ENCODE measurements at regions not wholly inside any gene's neighbourhood (a gene's known extent, or its start where the extent isn't known, plus 50 kb on each side); places are given as distances from the start of the nearest gene placed in this dataset.

GRCh38 chr19:30231408-30232318 is 140.5 kb upstream of the ZNF536 start:
- ATAC-seq (no peak), DNase-seq (no peak)
- H3K4me1 Mint-ChIP-seq (ENCODE audit: low read depth) = peaks cover 9% of the 10 kb centered on the region

DNA sequence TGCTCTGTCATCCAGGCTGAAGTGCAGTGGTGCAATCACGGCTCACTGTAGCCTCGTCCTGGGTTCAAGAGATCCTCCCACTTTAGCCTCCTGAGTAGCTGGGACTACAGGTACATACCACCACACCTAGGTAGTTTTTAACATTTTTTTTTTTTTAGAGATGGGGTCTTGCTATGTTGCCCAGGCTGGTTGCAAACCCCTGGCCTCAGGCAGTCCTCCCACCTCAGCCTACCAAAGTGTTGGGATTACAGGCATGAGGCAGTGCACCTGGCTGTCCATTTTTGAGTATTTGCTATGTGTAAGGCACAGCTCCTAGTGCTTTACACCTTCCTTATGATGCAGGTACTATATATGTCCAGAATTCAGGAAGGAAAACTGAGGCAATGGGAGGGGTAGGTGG is 138.8 kb upstream of the ZNF536 start:
- Mint-ChIP-seq H3K4me1 (ENCODE audit: low read depth) (peaks cover 2% of the 10 kb centered on the region), H3K36me3 (ENCODE audit: insufficient read depth) (no peaks in the 10 kb centered on the region), H3K9me3 (no peaks in the 10 kb centered on the region), H3K27me3 (ENCODE audit: low read depth) (peaks cover 72% of the 10 kb centered on the region), H3K4me3 (no peak overlapping the region)
- no peak for DNase-seq
- no peak for ATAC-seq

More at GRCh38 chr19:30231408-30232318, 140.5 kb upstream of the ZNF536 start:
- peaks cover 70% of the 10 kb centered on the region for H3K27me3 Mint-ChIP-seq (ENCODE audit: low read depth)
- no peak overlapping the region for H3K4me3 Mint-ChIP-seq
- no peaks in the 10 kb centered on the region for H3K9me3 Mint-ChIP-seq
- no peaks in the 10 kb centered on the region for H3K36me3 Mint-ChIP-seq (ENCODE audit: insufficient read depth)

- no peak for ATAC-seq
- no peaks in the 10 kb centered on the region for H3K36me3 Mint-ChIP-seq (ENCODE audit: insufficient read depth)
- no peaks in the 10 kb centered on the region for H3K9me3 Mint-ChIP-seq
- no peak for DNase-seq
- H3K4me3 Mint-ChIP-seq = no peak overlapping the region
- H3K27me3 Mint-ChIP-seq (ENCODE audit: low read depth) = peaks cover 54% of the 10 kb centered on the region
- no peaks in the 10 kb centered on the region for H3K4me1 Mint-ChIP-seq (ENCODE audit: low read depth)
These were observed 136.2 kb upstream of the ZNF536 start for GRCh38 chr19:30235946-30236345.

DNA sequence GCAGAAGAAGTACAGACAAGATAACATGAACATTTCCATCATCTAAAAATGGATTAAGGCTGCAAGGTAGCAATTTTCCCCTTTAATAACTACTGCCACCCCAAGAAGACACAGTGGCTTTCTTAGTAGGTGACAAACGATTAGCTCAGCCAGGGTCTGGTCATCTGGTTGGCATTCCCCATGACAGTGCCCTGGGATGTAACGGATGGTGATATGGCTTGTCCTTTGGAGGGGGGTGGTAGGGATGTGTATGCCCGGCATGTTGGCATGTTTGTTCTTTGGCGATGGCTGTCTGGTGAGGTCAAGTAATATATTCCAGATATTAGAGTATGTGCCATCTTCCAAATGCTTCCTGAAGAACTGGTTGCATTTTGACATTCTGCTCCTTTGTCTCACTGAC is 135.6 kb upstream of the ZNF536 start:
- no peak overlapping the region for H3K4me3 Mint-ChIP-seq
- no peaks in the 10 kb centered on the region for H3K9me3 Mint-ChIP-seq
- H3K36me3 Mint-ChIP-seq (ENCODE audit: insufficient read depth) = no peaks in the 10 kb centered on the region
- DNase-seq = no peak
- no peaks in the 10 kb centered on the region for H3K4me1 Mint-ChIP-seq (ENCODE audit: low read depth)
- ATAC-seq = no peak
- peaks cover 49% of the 10 kb centered on the region for H3K27me3 Mint-ChIP-seq (ENCODE audit: low read depth)

- H3K27me3 Mint-ChIP-seq (ENCODE audit: low read depth) = peaks cover 48% of the 10 kb centered on the region
- no peak for DNase-seq
- H3K36me3 Mint-ChIP-seq (ENCODE audit: insufficient read depth) = no peaks in the 10 kb centered on the region
- no peak for ATAC-seq
- H3K4me1 Mint-ChIP-seq (ENCODE audit: low read depth) = no peaks in the 10 kb centered on the region
- H3K9me3 Mint-ChIP-seq = no peaks in the 10 kb centered on the region
- no peak overlapping the region for H3K4me3 Mint-ChIP-seq
These were observed 135.0 kb upstream of the ZNF536 start for GRCh38 chr19:30237140-30237539.

GRCh38 chr19:30240904-30241695 is 131.1 kb upstream of the ZNF536 start:
- peaks cover 18% of the 10 kb centered on the region for H3K27me3 Mint-ChIP-seq (ENCODE audit: low read depth)
- ATAC-seq = no peak
- H3K4me3 Mint-ChIP-seq = no peak overlapping the region
- no peaks in the 10 kb centered on the region for H3K9me3 Mint-ChIP-seq
- H3K4me1 Mint-ChIP-seq (ENCODE audit: low read depth) = no peaks in the 10 kb centered on the region
- no peak for DNase-seq
- H3K36me3 Mint-ChIP-seq (ENCODE audit: insufficient read depth) = no peaks in the 10 kb centered on the region

DNA sequence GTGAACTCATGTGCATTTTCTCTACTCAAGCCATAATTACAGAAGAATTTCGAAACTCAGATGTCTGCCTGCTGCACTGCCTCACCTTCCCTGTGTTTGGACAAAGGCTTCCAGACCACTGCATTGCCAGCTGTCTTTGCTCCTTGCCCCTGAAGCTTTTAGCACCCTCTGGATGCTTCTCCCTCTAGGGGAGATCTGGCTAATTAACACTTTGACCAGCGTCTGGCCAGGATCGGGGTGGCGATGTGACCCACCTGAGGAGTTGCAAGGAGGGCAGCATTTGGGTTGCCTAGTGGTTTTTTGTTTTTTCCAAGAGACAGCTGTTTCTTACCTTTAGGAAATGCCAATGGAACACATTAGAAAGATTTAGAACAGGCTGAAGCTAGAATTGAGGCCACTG is 127.7 kb upstream of the ZNF536 start:
- Mint-ChIP-seq H3K36me3 (ENCODE audit: insufficient read depth) (no peaks in the 10 kb centered on the region), H3K4me1 (ENCODE audit: low read depth) (no peaks in the 10 kb centered on the region), H3K9me3 (no peaks in the 10 kb centered on the region), H3K4me3 (no peak overlapping the region), H3K27me3 (ENCODE audit: low read depth) (peaks cover 3% of the 10 kb centered on the region)
- no peak for ATAC-seq
- no peak for DNase-seq

DNA sequence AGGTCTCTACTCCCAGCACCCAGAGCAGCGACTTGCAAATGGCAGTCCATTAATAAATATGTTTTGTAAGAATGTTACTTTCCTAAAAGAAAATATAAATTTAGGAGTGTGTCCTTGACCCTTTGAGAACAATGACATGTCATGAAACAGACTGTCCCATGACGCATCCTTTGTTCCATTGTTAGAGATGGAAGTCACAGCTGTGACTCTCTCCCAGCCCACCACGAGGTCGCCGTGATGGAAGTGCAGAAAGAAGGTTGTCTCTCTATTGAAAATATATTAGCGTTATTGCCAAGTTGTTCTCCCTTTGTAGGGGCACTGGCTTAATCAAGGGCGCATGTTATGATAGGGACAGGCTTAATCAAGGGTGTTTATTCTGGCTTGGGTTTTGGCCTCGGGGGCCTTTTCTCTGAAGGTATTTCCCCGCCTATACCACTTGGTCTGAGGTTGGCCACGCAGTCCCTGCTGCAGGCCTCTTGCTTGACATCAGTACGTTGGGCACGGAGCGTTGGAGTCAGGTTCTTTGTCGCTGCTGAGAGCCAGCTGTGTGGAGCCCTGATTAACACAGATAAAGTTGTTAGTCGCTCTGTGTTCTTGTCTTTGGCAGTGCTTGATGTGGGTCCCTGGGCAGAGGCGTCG is 126.7 kb upstream of the ZNF536 start:
- no peak overlapping the region for H3K4me3 Mint-ChIP-seq
- DNase-seq (no peak), ATAC-seq (no peak)
- no peaks in the 10 kb centered on the region for H3K9me3 Mint-ChIP-seq
- no peaks in the 10 kb centered on the region for H3K4me1 Mint-ChIP-seq (ENCODE audit: low read depth)
- no peaks in the 10 kb centered on the region for H3K36me3 Mint-ChIP-seq (ENCODE audit: insufficient read depth)
- peaks cover 8% of the 10 kb centered on the region for H3K27me3 Mint-ChIP-seq (ENCODE audit: low read depth)

DNA sequence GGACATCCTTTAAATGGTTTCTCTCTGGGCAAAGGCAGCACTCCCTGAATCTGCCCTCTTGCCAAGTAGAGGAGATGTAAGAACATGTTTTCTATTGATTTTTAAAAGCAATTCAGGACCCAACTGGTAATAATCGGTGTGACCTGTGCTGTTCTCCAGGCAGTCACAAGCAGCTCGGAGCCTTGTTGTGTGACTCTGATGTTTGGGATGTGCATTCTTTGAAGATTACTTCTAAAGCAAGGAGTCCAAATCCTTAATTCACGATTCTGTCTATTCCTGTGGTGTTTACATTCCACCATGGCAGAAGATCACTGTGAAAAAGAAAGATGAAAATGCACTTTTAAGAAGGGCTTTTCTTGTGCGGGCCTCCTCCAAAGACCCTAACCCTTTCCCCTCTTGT is 122.3 kb upstream of the ZNF536 start:
- Mint-ChIP-seq H3K4me1 (ENCODE audit: low read depth) (no peaks in the 10 kb centered on the region), H3K27me3 (ENCODE audit: low read depth) (peaks cover 26% of the 10 kb centered on the region), H3K4me3 (no peak overlapping the region), H3K9me3 (no peaks in the 10 kb centered on the region), H3K36me3 (ENCODE audit: insufficient read depth) (no peaks in the 10 kb centered on the region)
- no peak for ATAC-seq
- DNase-seq = no peak

- DNase-seq (no peak), ATAC-seq (no peak)
- Mint-ChIP-seq H3K36me3 (ENCODE audit: insufficient read depth) (no peaks in the 10 kb centered on the region), H3K9me3 (no peaks in the 10 kb centered on the region), H3K27me3 (ENCODE audit: low read depth) (peaks cover 41% of the 10 kb centered on the region), H3K4me1 (ENCODE audit: low read depth) (no peaks in the 10 kb centered on the region), H3K4me3 (no peak overlapping the region)
These were observed 120.0 kb upstream of the ZNF536 start for GRCh38 chr19:30252214-30252613.

DNA sequence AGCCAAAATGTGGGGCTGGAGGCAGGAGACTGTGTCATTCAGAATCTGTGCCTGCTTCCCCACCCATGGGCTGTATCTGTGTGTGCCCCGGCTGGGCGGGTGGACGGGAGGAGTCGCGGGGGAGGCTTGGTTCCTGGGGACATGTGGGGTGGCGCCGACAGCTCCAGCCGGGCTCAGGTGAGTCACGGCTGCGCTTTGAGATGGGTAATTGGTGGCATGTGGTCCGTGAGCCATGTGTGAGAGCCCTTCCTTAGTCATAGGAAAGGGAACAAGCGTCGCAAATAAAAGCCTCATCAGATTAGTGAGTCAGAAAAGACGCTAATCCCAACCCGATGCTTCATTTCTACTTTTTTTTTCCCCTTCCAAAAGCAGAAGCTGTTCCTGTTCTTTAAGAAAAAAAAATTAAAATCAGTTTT is 118.6 kb upstream of the ZNF536 start:
- H3K9me3 Mint-ChIP-seq = no peaks in the 10 kb centered on the region
- H3K4me1 Mint-ChIP-seq (ENCODE audit: low read depth) = no peaks in the 10 kb centered on the region
- ATAC-seq = no peak
- H3K4me3 Mint-ChIP-seq = no peak overlapping the region
- H3K27me3 Mint-ChIP-seq (ENCODE audit: low read depth) = peaks cover 47% of the 10 kb centered on the region
- no peaks in the 10 kb centered on the region for H3K36me3 Mint-ChIP-seq (ENCODE audit: insufficient read depth)
- DNase-seq = no peak

DNA sequence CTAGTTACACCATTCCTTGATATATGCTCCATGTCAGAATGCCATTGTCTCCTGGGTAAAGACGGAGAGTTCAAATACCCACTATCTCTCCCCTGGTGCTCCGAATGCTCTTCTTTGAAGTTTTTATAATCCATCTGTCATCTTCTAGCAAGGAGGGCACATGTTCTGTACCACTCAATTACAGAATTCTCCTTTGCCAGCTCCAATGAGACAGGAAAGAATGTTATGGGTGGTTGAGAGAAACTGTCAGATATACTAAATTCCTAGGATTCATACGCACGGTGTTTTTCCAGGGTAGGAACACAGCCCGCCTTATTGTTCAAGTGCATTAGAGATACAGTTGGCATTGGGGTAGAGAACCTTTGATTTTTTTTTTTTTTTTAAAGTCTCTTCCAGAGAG is 118.0 kb upstream of the ZNF536 start:
- no peaks in the 10 kb centered on the region for H3K4me1 Mint-ChIP-seq (ENCODE audit: low read depth)
- ATAC-seq = no peak
- H3K9me3 Mint-ChIP-seq = no peaks in the 10 kb centered on the region
- no peak overlapping the region for H3K4me3 Mint-ChIP-seq
- no peak for DNase-seq
- H3K36me3 Mint-ChIP-seq (ENCODE audit: insufficient read depth) = no peaks in the 10 kb centered on the region
- H3K27me3 Mint-ChIP-seq (ENCODE audit: low read depth) = peaks cover 49% of the 10 kb centered on the region

DNA sequence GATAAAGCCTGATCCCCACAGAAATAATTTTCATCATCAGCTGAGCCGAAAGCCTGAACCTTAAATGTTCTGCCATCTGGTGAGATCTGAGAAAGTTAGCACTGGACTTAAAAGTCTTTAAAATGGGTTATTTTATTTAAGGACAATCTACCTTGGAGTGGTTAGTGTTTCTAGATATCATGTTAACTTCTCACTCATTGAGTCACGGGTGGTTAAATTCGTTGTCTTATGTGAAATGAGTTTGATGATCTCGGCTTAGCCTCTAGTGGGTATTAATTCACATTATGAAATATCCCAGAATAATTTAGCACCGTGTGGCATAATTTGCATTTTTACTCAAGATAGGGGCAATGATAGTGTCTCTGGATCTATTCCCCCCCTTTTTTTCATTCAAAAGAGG is 117.4 kb upstream of the ZNF536 start:
- no peaks in the 10 kb centered on the region for H3K4me1 Mint-ChIP-seq (ENCODE audit: low read depth)
- DNase-seq (no peak), ATAC-seq (no peak)
- H3K4me3 Mint-ChIP-seq = no peak overlapping the region
- no peaks in the 10 kb centered on the region for H3K9me3 Mint-ChIP-seq
- peaks cover 51% of the 10 kb centered on the region for H3K27me3 Mint-ChIP-seq (ENCODE audit: low read depth)
- no peaks in the 10 kb centered on the region for H3K36me3 Mint-ChIP-seq (ENCODE audit: insufficient read depth)

DNA sequence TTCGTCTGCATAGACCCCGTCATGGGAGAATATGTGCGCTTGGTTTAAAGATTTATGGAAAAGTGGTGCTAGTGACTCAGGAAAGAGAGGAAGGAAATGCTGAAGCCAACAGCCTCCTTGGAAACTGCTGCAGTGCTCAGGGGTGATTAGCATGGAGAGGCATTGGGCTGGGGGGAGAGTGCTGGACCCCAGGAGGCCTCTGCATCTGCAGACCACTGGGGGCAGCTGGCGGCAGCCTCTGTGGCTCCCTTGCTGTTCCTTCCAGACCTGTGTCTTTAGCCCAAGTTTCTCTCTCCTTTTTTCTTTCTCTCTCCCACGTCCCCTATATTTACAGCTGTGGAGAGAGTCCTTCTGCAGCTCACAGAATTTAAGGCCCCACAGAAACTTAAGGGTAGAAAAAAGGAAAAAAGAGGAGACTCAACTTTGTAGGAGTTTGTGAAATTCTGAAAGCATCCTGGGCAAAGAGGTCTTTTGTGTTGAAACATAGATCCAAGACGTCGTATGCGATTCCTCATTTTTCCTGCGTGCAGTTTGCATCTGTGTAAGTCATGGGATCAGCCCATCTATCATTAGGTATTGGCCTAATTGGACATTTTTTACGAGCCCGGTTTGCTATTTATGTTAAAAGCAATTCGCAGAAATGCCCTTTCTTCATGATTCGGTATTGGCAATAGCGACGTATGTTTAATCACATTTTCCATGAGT is 116.2 kb upstream of the ZNF536 start:
- Mint-ChIP-seq H3K4me1 (ENCODE audit: low read depth) (no peaks in the 10 kb centered on the region), H3K36me3 (ENCODE audit: insufficient read depth) (no peaks in the 10 kb centered on the region), H3K27me3 (ENCODE audit: low read depth) (peaks cover 48% of the 10 kb centered on the region), H3K4me3 (no peak overlapping the region), H3K9me3 (no peaks in the 10 kb centered on the region)
- no peak for DNase-seq
- no peak for ATAC-seq
